Fibroblast of peridontal ligament (primary cell): ENCODE measurements at regions not wholly inside any gene's neighbourhood (a gene's known extent, or its start where the extent isn't known, plus 50 kb on each side); places are given as distances from the start of the nearest gene placed in this dataset.
"Not testable (repeated sequence)": the region's sequence is repeated elsewhere in the genome, so short reads cannot be mapped to it uniquely, and the experiment has no call there.

Experiments used
- DNase-seq: peaks from one replicate; pipeline ENCODE4 v3.0.0-alpha.2; 2010; ENCODE audit errors: extremely low read depth

GRCh38 chr7:118938845-118939244 is 714.3 kb downstream of the ANKRD7 start:
- DNase-seq, result no peak

- DNase-seq, result no peak
These were observed 719.8 kb downstream of the ANKRD7 start for GRCh38 chr7:118944271-118944670.

- DNase-seq, result no peak
These were observed 721.6 kb downstream of the ANKRD7 start for GRCh38 chr7:118945911-118946682.

- no peak for DNase-seq
These were observed 724.0 kb downstream of the ANKRD7 start for GRCh38 chr7:118948508-118948907.

GRCh38 chr7:118949031-118949430 is 724.5 kb downstream of the ANKRD7 start:
- no peak for DNase-seq

DNA sequence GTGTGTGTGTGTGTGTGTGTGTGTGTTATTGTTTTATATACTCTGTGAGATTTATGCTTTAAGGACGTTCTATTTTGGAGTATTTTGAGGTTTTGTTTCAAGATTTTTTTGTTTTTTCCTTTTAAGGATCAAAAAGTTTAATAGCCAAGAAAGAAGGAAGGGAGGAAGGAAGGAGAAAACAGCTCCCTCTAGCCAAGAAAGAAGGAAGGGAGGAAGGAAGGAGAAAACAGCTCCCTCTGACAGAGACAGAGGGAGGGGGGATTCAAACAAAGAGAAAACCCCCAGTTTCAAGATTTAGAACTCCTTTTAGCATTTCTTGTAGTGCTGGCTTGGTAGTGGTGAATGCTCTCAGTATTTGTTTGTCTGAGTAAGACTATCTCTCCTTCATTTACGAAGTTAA is 731.8 kb downstream of the ANKRD7 start:
- DNase-seq, result not testable (repeated sequence)

DNA sequence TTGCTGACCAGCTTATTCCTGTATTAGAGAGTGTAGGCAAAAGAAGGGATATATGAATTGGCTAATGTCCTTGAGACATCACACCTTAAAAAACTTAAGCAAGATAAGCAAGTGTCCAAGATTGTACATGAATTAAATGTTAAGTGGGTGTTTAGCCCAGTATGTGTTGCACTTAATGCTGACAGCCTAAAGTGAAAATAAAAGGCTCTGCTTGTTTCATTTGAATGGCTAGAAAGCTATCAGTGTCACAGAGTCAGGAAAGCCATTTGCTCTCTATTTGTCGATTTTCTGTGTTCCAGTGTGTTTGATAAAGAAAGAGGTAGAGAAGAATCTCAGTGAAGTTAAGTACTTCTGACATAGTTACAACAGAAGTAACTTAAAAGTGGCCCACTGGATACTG is 744.9 kb downstream of the ANKRD7 start:
- no peak for DNase-seq

DNA sequence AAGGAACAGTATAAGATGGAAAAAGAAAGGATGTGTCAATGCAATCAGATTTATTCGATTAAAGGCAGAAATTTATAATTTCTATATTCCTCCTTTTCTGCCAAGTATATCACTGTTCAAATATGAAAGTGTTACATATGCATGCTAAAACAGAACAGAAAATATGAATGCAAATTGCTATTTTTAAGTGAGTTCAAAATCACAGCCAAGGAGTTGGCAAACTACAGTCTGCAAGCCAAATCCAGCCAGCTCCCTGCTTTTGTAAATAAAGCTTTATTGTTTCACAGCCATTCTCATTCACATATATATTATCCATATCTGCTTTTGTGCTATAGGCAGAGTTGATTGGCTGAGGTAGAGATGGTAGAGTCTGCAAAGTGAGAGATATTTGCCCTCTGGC is 747.2 kb downstream of the ANKRD7 start:
- no peak for DNase-seq

GRCh38 chr7:118974836-118975235 is 750.3 kb downstream of the ANKRD7 start:
- no peak for DNase-seq

DNA sequence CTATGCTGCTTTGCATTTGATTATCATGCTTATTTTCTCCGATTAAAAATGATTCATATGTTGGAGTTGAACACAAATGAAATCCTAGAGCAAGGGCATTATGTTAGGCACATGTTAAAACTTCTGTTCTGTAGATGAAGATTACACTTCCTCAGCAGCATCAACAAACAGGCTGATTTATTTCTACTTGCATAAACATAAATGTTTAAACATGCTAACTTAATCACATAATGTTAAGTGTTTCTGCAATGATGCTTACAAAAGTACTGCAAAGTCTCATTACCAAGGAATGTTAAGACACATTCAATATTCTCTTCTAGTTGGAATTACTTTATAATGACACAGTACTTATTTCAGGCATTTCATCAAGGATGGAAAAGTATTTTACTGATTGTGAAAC is 770.8 kb downstream of the ANKRD7 start:
- no peak for DNase-seq

GRCh38 chr7:119007236-119007635 is 782.7 kb downstream of the ANKRD7 start:
- DNase-seq, result no peak

DNA sequence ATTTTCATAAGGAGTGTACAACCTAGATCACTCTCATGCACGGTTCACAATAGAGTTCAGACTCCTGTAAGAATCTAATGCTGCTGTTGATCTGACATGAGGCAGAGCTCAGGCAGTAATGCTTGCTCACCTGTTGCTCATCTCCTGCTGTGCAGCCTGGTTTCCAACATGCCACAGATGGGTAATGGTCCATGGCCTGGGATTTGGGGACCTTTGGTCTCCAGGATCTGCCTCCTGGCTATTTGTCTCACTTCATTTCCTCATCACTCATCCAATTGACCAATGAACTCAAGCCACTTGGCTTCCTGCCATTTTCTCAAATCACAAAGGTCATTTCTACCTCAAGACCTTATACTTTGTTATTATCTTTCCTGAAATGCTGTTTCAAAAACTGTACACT is 786.1 kb downstream of the ANKRD7 start:
- no peak for DNase-seq

GRCh38 chr7:119026391-119026790 is 801.9 kb downstream of the ANKRD7 start:
- DNase-seq, result no peak

DNA sequence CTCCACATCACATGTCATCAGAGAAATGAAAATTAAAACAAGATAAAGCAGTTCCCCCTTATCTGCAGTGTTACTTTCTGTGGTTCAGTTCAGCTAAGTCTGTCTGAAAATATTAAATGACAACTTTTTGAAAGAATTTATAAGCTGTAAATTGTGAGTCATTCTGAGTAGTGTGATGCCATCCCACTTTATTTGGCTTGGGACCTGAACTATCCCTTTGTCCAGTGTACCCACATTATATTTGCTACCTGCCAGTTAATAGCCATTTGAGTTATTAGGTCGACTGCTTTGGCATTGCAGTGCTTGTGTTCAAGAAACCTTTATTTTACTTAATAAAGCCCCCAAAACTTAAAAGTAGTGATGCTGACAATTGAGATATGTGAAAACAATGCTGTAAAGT is 804.2 kb downstream of the ANKRD7 start:
- no peak for DNase-seq

GRCh38 chr7:119032136-119032535 is 807.6 kb downstream of the ANKRD7 start:
- not testable (repeated sequence) for DNase-seq

DNA sequence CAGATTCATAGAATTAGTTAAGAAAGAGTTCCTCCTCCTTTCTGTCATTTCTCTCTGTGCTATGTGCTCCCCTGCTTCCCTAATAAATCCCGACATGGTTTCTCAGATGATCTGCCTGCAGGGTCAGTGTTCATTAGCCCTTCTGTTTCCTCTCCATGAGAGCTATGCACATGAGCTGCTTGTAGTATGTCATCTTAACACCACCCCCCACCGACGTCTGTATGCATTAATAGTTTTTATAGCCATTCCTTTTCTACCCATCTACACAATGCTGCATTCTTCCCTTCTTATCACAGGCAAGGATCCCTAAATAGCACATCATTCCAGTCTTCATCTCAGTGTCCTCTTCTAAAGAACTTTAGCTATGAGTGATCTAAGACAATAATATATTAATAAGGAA is 809.1 kb downstream of the ANKRD7 start:
- no peak for DNase-seq

GRCh38 chr7:119037941-119038340 is 813.4 kb downstream of the ANKRD7 start:
- DNase-seq, result no peak

GRCh38 chr7:119046068-119046467 is 821.6 kb downstream of the ANKRD7 start:
- no peak for DNase-seq

- DNase-seq, result no peak
These were observed 841.5 kb downstream of the ANKRD7 start for GRCh38 chr7:119065966-119066365.

DNA sequence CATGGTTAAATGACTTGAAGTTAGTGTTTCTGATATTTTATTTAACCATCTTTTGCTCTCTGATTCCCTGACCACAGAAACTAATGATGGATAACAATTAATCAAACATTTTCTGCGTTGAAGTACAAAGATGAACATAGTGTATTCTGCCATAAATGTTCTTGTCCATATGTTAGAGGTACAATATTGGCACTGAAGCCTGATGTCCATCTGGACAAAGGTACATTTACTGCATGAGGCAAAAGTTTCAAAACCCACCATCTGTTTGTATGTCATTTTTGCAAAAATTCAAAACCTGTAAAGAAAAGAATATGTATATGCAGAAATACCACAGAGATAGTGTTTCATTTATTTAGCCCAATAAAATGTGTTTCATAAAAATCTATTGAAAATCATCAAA is 861.5 kb downstream of the ANKRD7 start:
- no peak for DNase-seq

- no peak for DNase-seq
These were observed 866.3 kb downstream of the ANKRD7 start for GRCh38 chr7:119090851-119091250.

GRCh38 chr7:119096683-119097082 is 872.2 kb downstream of the ANKRD7 start:
- DNase-seq, result no peak

DNA sequence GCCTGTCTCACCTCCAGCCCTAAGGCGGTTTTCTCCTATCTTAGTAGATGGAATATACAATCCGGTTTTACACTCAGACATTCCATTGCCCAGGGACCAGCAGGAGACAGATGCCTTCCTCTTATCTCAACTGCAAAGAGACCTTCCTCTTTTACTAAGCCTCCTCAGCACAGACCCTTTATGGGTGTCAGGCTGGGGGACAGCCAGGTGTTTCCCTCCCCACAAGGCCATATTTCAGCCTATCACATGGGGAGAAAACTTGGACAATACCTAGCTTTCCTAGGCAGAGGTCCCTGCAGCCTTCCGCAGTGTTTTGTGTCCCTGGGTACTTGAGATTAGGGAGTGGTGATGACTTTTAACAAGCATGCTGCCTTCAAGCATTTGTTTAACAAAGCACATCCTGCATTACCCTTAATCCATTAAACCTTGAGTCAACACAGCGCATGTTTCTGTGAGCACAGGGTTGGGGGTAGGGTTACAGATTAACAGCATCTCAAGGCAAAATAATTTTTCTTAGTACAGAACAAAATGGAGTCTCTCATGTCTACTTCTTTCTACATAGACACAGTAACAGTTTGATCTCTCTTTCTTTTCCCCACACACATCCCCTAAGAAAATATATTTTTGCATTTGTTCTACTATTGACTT is 876.2 kb downstream of the ANKRD7 start:
- not testable (repeated sequence) for DNase-seq

GRCh38 chr7:119102291-119102690 is 877.8 kb downstream of the ANKRD7 start:
- no peak for DNase-seq
